HG03064 (cell line): ENCODE measurements at regions not wholly inside any gene's neighbourhood (a gene's known extent, or its start where the extent isn't known, plus 50 kb on each side); places are given as distances from the start of the nearest gene placed in this dataset.
"Not testable (repeated sequence)": the region's sequence is repeated elsewhere in the genome, so short reads cannot be mapped to it uniquely, and the experiment has no call there.

Experiments used
- ATAC-seq: cut with Tn5 transposase; IDR thresholded peaks from one replicate; pipeline ENCODE4 v1.9.1; 2021; ENCODE audit warnings: low read depth; ENCODE audit not compliant: unreplicated experiment

- ATAC-seq = not testable (repeated sequence)
Observed at GRCh38 chr13:97770231-97770630, 183.2 kb upstream of the IPO5 start.

DNA sequence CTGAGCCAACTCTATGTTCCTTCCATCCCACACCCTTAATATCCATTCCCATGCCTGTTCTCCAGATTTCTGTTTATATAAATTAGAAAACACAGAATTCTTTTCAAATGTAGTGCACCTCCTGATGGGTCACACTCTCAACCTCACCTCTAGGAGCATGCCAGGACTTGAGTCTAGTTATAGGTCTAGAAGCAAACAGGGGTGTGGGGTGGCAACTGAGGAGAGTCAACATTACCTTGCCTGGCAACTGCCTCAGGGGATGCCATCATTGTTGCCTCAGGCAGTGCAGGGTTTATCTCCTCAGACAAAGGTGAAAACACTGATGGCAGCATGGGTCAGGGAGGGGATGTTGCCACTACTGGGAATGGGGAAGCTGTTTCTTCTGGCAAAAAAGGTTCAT lies 181.0 kb upstream of the IPO5 start:
- ATAC-seq = not testable (repeated sequence)

DNA sequence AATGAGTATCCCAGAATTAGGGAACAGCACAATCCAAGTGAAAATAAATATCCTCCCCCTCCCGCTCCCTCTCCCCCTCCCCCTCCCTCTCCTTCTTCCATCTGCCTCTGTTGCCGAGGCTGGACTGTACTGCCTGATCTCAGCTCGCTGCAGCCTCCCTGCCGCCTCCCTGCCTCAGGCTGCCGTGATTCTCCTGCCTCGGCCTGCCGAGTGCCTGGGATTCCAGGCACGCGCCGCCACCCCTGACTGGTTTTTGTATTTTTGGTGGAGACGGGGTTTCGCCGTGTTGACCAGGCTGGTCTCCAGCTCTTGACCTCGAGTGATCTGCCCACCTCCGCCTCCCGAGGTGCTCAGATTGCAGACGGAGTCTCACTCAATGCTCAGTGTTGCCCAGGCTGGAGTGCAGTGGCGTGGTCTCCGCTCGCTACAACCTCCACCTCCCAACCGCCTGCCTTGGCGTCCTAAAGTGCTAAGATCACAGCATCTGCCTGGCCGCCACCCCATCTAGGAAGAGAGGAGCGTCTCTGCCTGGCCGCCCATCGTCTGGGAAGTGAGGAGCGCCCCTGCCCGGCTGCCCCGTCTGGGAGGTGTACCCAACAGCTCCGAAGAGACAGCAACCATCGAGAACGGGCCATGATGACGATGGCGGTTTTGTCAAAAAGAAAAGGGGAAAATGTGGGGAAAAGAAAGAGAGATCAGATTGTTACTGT lies 178.9 kb upstream of the IPO5 start:
- not testable (repeated sequence) for ATAC-seq

GRCh38 chr13:97780486-97780885 lies 173.0 kb upstream of the IPO5 start:
- ATAC-seq = no peak

- no peak for ATAC-seq
Observed at GRCh38 chr13:97781891-97782305, 171.6 kb upstream of the IPO5 start.

DNA sequence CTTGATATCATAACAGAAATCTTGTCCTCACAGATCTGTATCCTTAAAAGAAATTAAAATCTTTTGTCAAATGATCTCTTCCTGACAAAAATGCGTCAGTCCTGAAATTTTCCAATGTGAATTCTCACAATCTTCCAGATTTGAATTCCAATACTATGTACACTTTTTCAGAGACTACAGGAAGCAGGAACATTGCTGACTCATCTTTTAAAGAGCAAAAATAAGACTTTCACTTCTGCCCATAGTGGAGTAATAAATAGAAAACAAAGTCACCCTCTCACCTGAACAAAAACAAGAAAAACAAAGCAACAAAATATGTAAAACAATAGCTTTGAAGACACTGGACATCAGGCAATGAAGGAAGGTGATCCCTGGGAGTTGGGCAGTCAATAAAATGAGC lies 167.0 kb upstream of the IPO5 start:
- no peak for ATAC-seq

DNA sequence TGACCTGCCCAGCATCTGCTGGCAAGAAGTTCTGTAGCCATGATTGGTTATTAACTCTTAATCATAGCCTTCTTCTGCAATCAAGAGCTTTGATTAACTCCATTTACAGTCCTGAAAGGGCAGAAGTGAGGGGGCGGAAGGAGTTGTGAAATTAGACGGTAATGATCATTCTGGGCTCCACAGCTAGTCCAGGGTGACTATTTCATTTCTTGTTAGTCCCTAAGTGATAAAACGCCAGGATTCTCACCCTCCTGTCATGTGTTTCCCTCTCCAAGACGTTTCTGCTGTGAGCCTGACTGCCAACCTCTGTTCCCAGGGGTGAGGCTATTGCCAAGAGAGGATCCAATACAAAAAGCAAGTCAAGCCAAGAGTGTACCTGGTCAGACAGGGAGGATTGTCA lies 155.9 kb upstream of the IPO5 start:
- ATAC-seq = no peak

DNA sequence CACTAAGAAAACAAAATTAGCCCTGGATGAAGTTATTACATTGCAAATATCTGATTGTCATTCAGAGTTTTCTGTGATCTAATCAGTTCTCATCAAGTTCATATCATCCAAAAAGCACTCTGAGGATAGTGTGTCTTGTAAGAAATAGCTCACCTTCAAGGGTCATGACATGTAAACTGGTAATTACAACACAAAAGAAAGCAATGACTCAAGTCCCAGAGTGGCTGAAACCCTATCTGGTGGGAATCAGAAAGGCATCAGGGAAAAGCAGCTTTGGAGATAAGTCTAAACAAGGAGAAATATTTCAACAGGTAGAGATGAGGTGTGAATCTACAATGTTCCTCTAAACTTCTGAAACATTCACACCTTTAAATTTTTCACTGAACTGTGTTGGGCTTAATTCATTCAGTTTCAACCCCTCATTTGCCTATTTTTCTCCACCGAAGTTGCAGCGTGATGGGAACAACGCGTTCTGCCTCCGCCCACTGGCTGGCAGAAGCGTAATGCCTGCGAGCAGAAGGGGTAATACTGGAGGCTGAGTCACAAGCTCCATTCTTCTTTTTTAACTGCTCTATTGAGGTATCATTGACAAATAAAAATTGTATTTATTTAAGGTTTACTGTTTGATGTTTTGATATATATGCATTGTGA lies 155.2 kb upstream of the IPO5 start:
- ATAC-seq = no peak

DNA sequence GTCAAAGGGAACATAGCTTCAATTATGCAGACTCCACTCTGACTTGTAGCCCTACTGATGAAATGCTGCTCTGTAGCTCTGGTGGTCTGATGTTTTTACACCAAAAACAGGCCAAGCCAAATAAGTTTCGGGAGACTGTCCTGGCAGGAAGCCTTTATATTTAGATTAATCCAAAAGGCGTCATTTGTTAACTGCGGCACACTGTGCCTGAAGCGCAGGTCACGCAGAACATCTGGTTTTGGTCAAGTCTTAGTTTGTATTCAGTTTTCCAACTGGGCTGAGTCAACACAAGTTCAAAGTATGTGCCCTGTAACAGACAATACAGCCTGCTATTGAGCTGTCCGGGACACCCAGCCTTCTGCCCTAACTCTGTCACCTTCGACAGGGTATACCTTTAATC lies 154.6 kb upstream of the IPO5 start:
- ATAC-seq = no peak

GRCh38 chr13:97802213-97802612 lies 151.3 kb upstream of the IPO5 start:
- ATAC-seq = no peak

GRCh38 chr13:97809576-97809975 lies 143.9 kb upstream of the IPO5 start:
- no peak for ATAC-seq

GRCh38 chr13:97810152-97810551 lies 143.3 kb upstream of the IPO5 start:
- no peak for ATAC-seq

- no peak for ATAC-seq
Observed at GRCh38 chr13:97822377-97822776, 131.1 kb upstream of the IPO5 start.

GRCh38 chr13:97826421-97827012 lies 127.0 kb upstream of the IPO5 start:
- ATAC-seq = no peak

GRCh38 chr13:97834250-97834649 lies 119.2 kb upstream of the IPO5 start:
- ATAC-seq = no peak

DNA sequence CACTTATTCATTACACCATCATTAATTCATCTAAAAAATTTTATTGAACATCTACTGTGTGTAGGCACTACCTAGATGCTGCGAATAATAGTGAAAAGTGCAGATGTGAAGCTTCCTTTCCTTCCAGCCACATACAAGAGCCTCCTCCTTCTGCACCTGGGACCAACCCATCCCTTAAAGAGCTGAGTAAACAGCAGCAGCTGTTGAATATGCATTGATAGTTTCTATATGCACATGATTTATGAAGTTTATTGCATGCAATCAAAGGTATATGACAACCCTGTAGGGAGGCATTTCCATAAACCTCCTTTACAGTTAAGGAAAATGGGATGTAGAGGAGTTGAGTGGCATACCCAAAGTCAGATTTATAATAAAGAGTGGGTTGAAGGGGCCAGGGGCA lies 110.3 kb upstream of the IPO5 start:
- no peak for ATAC-seq

- ATAC-seq = no peak
Observed at GRCh38 chr13:97844151-97844550, 109.3 kb upstream of the IPO5 start.

DNA sequence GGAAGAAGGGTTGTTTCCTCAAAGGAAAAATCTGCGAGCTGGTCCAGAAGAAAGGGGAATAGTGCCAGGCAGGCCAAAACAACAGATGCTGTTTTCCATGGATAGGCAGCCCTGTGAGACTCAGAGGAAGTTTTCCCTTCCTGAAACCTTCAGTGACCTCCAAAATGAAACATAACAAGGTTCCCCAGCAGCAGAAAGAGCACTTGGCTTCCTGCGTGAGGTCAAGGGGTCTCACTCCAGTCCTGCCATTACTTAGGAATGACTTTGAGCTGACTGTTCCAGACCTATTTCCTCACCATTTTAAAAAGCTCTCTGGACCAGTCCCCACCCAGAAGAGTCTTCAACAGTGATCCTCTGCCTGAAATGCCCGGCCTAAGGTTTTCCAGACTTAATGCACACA lies 104.6 kb upstream of the IPO5 start:
- no peak for ATAC-seq

DNA sequence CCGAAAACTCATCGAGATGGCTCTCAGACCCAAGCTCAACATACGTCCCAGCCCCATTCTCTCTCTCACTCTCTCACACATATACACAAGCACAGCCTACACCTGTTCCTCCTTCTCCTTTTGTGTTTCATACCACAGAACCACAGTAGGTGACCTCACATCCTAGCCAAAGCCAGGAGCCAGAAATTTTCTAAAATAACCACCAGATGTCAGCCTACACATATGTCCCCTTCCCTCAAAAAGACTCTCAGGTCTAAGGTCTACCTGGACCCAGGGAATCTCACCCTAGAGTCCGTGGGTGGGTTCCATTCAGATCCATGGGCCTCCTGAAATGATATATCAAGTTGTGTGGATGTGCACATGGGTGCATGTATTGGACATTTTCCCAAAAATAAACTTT lies 104.2 kb upstream of the IPO5 start:
- ATAC-seq = peak; percentile 81

GRCh38 chr13:97851269-97851668 lies 102.2 kb upstream of the IPO5 start:
- ATAC-seq = no peak

DNA sequence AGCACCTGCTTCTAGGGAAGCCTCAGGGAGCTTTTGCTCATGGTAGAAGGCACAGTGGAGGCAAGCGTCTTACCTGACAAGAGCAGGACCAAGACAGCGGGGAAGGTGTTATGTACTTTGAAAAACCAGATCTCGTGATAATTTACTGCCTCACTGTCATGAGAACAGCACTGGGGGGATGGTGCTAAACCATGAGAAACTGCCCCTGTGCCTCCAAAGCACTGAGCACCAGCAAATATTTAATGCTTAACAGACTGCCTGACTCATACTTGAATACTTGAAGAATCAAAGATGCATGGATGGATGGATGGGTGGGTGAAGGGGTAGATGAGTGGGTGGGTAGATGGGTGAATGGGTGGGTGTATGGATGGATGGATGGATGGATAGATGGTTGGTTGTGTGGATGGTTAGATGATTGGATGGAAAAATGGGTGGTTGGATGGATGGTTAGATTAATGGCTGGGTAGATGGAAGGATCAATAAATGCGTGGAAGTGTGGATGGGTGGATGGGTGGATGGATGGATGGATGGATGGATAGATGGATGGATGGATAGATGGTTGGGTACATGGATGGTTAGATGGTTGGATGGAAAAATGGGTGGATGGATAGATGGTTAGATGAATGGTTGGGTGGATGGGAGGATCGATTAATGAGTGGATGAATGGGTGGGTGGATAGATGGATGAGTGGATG lies 101.1 kb upstream of the IPO5 start:
- ATAC-seq = no peak
